ENCODE measurements at regions not wholly inside any gene's neighbourhood (a gene's known extent, or its start where the extent isn't known, plus 50 kb on each side); places are given as distances from the start of the nearest gene placed in this dataset.

- POLR2A ChIA-PET, result no interaction called here
- H3K27me3 ChIP-seq (ENCODE audit: control insufficient read depth, insufficient read depth, low read length), result no peaks in the 10 kb centered on the region
- DNase-seq (ENCODE audit: low read depth), result no peak
- no peak for TF ChIP-seq CTCF (IDR thresholded peaks at IDR 0.05; ENCODE audit: insufficient read depth, low read depth, low read length)
- no peak overlapping the region for H3K4me3 ChIP-seq (ENCODE audit: low read depth, low read length)
- CTCF ChIA-PET, result no interaction called here
- H3K36me3 ChIP-seq (ENCODE audit: control insufficient read depth, insufficient read depth, low read length), result no peaks in the 10 kb centered on the region
Measured at GRCh38 chr3:54014067-54014466, 108.3 kb upstream of the CACNA2D3 start.

GRCh38 chr3:54008744-54009143, 113.6 kb upstream of the CACNA2D3 start:
- Histone ChIP-seq H3K4me3 (ENCODE audit: low read depth, low read length) (no peak overlapping the region), H3K36me3 (ENCODE audit: control insufficient read depth, insufficient read depth, low read length) (no peaks in the 10 kb centered on the region), H3K27me3 (ENCODE audit: control insufficient read depth, insufficient read depth, low read length) (no peaks in the 10 kb centered on the region)
- no peak for DNase-seq (ENCODE audit: low read depth)
- ChIA-PET POLR2A (no interaction called here), CTCF (no interaction called here)
- TF ChIP-seq CTCF (IDR thresholded peaks at IDR 0.05; ENCODE audit: insufficient read depth, low read depth, low read length), result no peak

- no peak overlapping the region for H3K4me3 ChIP-seq (ENCODE audit: low read depth, low read length)
- no peak for TF ChIP-seq CTCF (IDR thresholded peaks at IDR 0.05; ENCODE audit: insufficient read depth, low read depth, low read length)
- POLR2A ChIA-PET, result no interaction called here
- H3K27me3 ChIP-seq (ENCODE audit: control insufficient read depth, insufficient read depth, low read length), result no peaks in the 10 kb centered on the region
- CTCF ChIA-PET, result interaction anchor here (0.9 kb wide), 1 partner anchor 17 kb away, joined by 3 read pairs; no protein-coding TSS in a partner anchor
- H3K36me3 ChIP-seq (ENCODE audit: control insufficient read depth, insufficient read depth, low read length), result no peaks in the 10 kb centered on the region
- no peak for DNase-seq (ENCODE audit: low read depth)
Measured at GRCh38 chr3:54008099-54008498, 114.3 kb upstream of the CACNA2D3 start.

- ChIA-PET POLR2A (no interaction called here), CTCF (no interaction called here)
- no peak for DNase-seq (ENCODE audit: low read depth)
- Histone ChIP-seq H3K27me3 (ENCODE audit: control insufficient read depth, insufficient read depth, low read length) (no peaks in the 10 kb centered on the region), H3K4me3 (ENCODE audit: low read depth, low read length) (no peak overlapping the region), H3K36me3 (ENCODE audit: control insufficient read depth, insufficient read depth, low read length) (no peaks in the 10 kb centered on the region)
- TF ChIP-seq CTCF (IDR thresholded peaks at IDR 0.05; ENCODE audit: insufficient read depth, low read depth, low read length), result no peak
Measured at GRCh38 chr3:54004335-54004734, 112.7 kb upstream of the SELENOK start.

GRCh38 chr3:54003136-54003535, 111.5 kb upstream of the SELENOK start:
- ChIA-PET POLR2A (no interaction called here), CTCF (interaction anchor here (1.1 kb wide), 1 partner anchor 12 kb away, joined by 3 read pairs; no protein-coding TSS in a partner anchor)
- TF ChIP-seq CTCF (IDR thresholded peaks at IDR 0.05; ENCODE audit: insufficient read depth, low read depth, low read length), result no peak
- Histone ChIP-seq H3K27me3 (ENCODE audit: control insufficient read depth, insufficient read depth, low read length) (no peaks in the 10 kb centered on the region), H3K36me3 (ENCODE audit: control insufficient read depth, insufficient read depth, low read length) (no peaks in the 10 kb centered on the region), H3K4me3 (ENCODE audit: low read depth, low read length) (no peak overlapping the region)
- DNase-seq (ENCODE audit: low read depth), result no peak
